Superior temporal gyrus (tissue), 1 donor: ENCODE measurements at regions not wholly inside any gene's neighbourhood (a gene's known extent, or its start where the extent isn't known, plus 50 kb on each side); places are given as distances from the start of the nearest gene placed in this dataset.

Experiments
- DNase-seq: peaks from one replicate; pipeline ENCODE4 v3.0.0-alpha.2; 2016; ENCODE audit errors: extremely low spot score

GRCh38 chr2:38450509-38450908, 73.4 kb upstream of the ATL2 start:
- no peak for DNase-seq

GRCh38 chr2:38448692-38449410, 71.8 kb upstream of the ATL2 start:
- DNase-seq = no peak

- DNase-seq = no peak
These were observed 70.0 kb upstream of the ATL2 start for GRCh38 chr2:38446906-38447561.

GRCh38 chr2:38446418-38446817, 69.3 kb upstream of the ATL2 start:
- DNase-seq = no peak

GRCh38 chr2:38444247-38444646, 67.2 kb upstream of the ATL2 start:
- no peak for DNase-seq

GRCh38 chr2:38442643-38443541, 65.8 kb upstream of the ATL2 start:
- DNase-seq = peak; percentile 53

GRCh38 chr2:38441346-38441745, 64.3 kb upstream of the ATL2 start:
- DNase-seq = no peak

GRCh38 chr2:38440655-38441054, 63.6 kb upstream of the ATL2 start:
- DNase-seq = no peak

GRCh38 chr2:38439863-38440262, 62.8 kb upstream of the ATL2 start:
- DNase-seq = no peak

GRCh38 chr2:38438883-38439612, 62.0 kb upstream of the ATL2 start:
- no peak for DNase-seq

GRCh38 chr2:38438133-38438882, 61.2 kb upstream of the ATL2 start:
- DNase-seq = no peak

- no peak for DNase-seq
These were observed 59.2 kb upstream of the ATL2 start for GRCh38 chr2:38436227-38436664.

- DNase-seq = no peak
These were observed 58.7 kb upstream of the ATL2 start for GRCh38 chr2:38435775-38436174.

GRCh38 chr2:38434595-38434994, 57.5 kb upstream of the ATL2 start:
- no peak for DNase-seq

- DNase-seq = no peak
These were observed 56.5 kb upstream of the ATL2 start for GRCh38 chr2:38433607-38433975.

- DNase-seq = no peak
These were observed 55.9 kb upstream of the ATL2 start for GRCh38 chr2:38432820-38433606.

- DNase-seq = no peak
These were observed 53.6 kb upstream of the ATL2 start for GRCh38 chr2:38430597-38431207.

GRCh38 chr2:38430196-38430595, 53.1 kb upstream of the ATL2 start:
- no peak for DNase-seq

- no peak for DNase-seq
These were observed 50.9 kb upstream of the ATL2 start for GRCh38 chr2:38427936-38428335.

GRCh38 chr2:38427054-38427453, 50.0 kb upstream of the ATL2 start:
- DNase-seq = no peak
